ENCODE measurements at regions not wholly inside any gene's neighbourhood (a gene's known extent, or its start where the extent isn't known, plus 50 kb on each side); places are given as distances from the start of the nearest gene placed in this dataset.

DNA sequence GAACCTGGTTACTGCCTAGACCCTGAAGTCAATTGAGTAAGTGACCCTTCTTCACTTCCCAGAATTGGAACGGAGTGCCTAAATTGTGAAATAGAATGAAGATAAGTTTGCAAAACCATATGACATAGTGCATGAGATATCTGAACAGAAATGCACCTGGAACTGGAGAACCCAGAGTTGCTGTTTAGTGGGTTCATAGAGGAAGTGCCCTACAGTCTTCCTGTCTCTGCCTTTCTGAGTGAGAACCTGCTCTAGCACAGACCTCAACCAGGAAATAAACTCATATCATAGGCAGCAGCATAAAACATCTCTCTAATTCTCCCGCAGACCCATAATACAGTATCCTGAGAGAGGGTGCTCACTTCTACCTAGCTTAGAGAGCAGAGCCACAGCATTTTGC, 82.9 kb downstream of the EOMES start:
- Histone ChIP-seq H3K9ac (replicated peaks; ENCODE audit: extremely low read depth, insufficient read depth, low read length) (no peak overlapping the region), H3K4me1 (ENCODE audit: control insufficient read depth, extremely low read depth, insufficient read depth, low read length) (no peaks in the 10 kb centered on the region), H3K9me3 (replicated peaks; ENCODE audit: control insufficient read depth, insufficient read depth, low read length) (no peaks in the 10 kb centered on the region), H2AFZ (ENCODE audit: low read depth, low read length) (no peak overlapping the region), H3K9me1 (replicated peaks; ENCODE audit: control insufficient read depth, extremely low read depth, insufficient read depth, low read length) (no peaks in the 10 kb centered on the region), H3K4me3 (replicated peaks in 1 of 3; ENCODE audit: insufficient read depth in 1 of 3, low read depth in 1 of 3, low read length in 3 of 3) (no peak overlapping the region), H3K36me3 (ENCODE audit: control insufficient read depth in 2 of 2, extremely low read depth in 1 of 2, insufficient read depth in 2 of 2, low read length in 2 of 2) (no peaks in the 10 kb centered on the region), H3K27ac (ENCODE audit: insufficient read depth, low read depth, low read length) (no peak overlapping the region), H3K4me2 (ENCODE audit: insufficient read depth, low read length) (no peak overlapping the region), H3K79me2 (ENCODE audit: control insufficient read depth, insufficient read depth, low read length) (no peaks in the 10 kb centered on the region), H4K20me1 (replicated peaks; ENCODE audit: control insufficient read depth, extremely low read depth, insufficient read depth, low read length) (no peaks in the 10 kb centered on the region), H3K27me3 (ENCODE audit: control insufficient read depth in 2 of 2, insufficient read depth in 2 of 2, low read length in 2 of 2) (no peaks in the 10 kb centered on the region)
- POLR2A ChIA-PET: no interaction called here
- FAIRE-seq (no peak), DNase-seq (ENCODE audit: low read depth, low spot score) (no peak)
- dilution Hi-C loops (cut with MboI; ENCODE audit: extremely low pct_ligation_motif_present, low sequenced_read_pairs): no loop called here
- CTCF ChIA-PET: no interaction called here
- TF ChIP-seq POLR2A (IDR thresholded peaks at IDR 0.05; ENCODE audit: low read depth, low read length): no peak
- no peak for TF ChIP-seq POLR2AphosphoS5 (IDR thresholded peaks at IDR 0.05; ENCODE audit: insufficient read depth, low read depth, low read length)
- no peak for TF ChIP-seq JUN (IDR thresholded peaks at IDR 0.05; ENCODE audit: borderline replicate concordance, insufficient read depth, insufficient read length, low read depth)
- TF ChIP-seq, protein P1, sequence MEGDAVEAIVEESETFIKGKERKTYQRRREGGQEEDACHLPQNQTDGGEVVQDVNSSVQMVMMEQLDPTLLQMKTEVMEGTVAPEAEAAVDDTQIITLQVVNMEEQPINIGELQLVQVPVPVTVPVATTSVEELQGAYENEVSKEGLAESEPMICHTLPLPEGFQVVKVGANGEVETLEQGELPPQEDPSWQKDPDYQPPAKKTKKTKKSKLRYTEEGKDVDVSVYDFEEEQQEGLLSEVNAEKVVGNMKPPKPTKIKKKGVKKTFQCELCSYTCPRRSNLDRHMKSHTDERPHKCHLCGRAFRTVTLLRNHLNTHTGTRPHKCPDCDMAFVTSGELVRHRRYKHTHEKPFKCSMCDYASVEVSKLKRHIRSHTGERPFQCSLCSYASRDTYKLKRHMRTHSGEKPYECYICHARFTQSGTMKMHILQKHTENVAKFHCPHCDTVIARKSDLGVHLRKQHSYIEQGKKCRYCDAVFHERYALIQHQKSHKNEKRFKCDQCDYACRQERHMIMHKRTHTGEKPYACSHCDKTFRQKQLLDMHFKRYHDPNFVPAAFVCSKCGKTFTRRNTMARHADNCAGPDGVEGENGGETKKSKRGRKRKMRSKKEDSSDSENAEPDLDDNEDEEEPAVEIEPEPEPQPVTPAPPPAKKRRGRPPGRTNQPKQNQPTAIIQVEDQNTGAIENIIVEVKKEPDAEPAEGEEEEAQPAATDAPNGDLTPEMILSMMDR (IDR thresholded peaks at IDR 0.05; ENCODE audit: extremely low read depth in 1 of 2, insufficient read depth in 1 of 2, low read depth in 1 of 2, low read length in 2 of 2): no peak
- no peak for TF ChIP-seq MAX (IDR thresholded peaks at IDR 0.05; ENCODE audit: insufficient read depth, insufficient read length)
- no peak for TF ChIP-seq MYC (IDR thresholded peaks at IDR 0.05; ENCODE audit: low read depth, low read length)
- TF ChIP-seq FOS (IDR thresholded peaks at IDR 0.05; ENCODE audit: borderline replicate concordance, insufficient read depth, low read length): no peak
- no peak for TF ChIP-seq GATA2 (IDR thresholded peaks at IDR 0.05; ENCODE audit: insufficient read depth, insufficient read length, low read depth, low read length)
- TF ChIP-seq EZH2 (IDR thresholded peaks at IDR 0.05; ENCODE audit: borderline replicate concordance, low read depth, low read length, severe bottlenecking): no peak
- intact Hi-C loops (cut with micrococcal nuclease): no loop called here
- no TSS peak for BruUV-seq (replicated peaks)

Data from endothelial cell of umbilical vein (primary cell).